AG09319 (cell line): ENCODE measurements at regions not wholly inside any gene's neighbourhood (a gene's known extent, or its start where the extent isn't known, plus 50 kb on each side); places are given as distances from the start of the nearest gene placed in this dataset.

Experiments used
- DNase-seq: peaks from one replicate; pipeline ENCODE4 v3.0.0-alpha.2; 2010; ENCODE audit warnings: low read depth; ENCODE audit errors: extremely low read depth
- TF ChIP-seq, protein P1 (sequence below): IDR thresholded peaks from 2 replicates; pipeline ENCODE4 v1.5.1; 2011; ENCODE audit warnings: low read depth, mild to moderate bottlenecking, inconsistent platforms, low read length, moderate library complexity

GRCh38 chr11:25515576-25515975 lies 816.4 kb upstream of the ANO3 start:
- TF ChIP-seq, protein P1, sequence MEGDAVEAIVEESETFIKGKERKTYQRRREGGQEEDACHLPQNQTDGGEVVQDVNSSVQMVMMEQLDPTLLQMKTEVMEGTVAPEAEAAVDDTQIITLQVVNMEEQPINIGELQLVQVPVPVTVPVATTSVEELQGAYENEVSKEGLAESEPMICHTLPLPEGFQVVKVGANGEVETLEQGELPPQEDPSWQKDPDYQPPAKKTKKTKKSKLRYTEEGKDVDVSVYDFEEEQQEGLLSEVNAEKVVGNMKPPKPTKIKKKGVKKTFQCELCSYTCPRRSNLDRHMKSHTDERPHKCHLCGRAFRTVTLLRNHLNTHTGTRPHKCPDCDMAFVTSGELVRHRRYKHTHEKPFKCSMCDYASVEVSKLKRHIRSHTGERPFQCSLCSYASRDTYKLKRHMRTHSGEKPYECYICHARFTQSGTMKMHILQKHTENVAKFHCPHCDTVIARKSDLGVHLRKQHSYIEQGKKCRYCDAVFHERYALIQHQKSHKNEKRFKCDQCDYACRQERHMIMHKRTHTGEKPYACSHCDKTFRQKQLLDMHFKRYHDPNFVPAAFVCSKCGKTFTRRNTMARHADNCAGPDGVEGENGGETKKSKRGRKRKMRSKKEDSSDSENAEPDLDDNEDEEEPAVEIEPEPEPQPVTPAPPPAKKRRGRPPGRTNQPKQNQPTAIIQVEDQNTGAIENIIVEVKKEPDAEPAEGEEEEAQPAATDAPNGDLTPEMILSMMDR = no peak

DNA sequence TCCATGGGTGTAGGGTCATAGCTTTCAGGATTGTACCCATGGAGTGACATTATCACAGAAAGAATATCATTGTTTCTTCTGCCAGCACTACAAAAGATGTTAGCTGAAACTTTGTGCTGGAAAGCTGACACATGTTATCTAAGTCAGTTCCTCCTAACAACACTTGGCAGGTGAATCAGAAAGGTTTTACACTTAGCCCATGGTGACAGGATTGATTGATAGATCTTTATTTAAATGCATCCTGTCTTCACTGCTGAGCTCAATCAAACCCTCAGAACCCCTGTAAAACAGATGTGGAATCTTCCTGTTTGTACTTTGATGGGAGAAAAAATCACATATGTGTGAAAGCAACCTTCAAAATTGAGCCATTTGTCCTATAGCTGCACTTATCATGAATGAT lies 811.5 kb upstream of the ANO3 start:
- TF ChIP-seq, protein P1 = no peak
- DNase-seq = no peak

More at GRCh38 chr11:25515576-25515975, 816.4 kb upstream of the ANO3 start:
- no peak for DNase-seq

DNA sequence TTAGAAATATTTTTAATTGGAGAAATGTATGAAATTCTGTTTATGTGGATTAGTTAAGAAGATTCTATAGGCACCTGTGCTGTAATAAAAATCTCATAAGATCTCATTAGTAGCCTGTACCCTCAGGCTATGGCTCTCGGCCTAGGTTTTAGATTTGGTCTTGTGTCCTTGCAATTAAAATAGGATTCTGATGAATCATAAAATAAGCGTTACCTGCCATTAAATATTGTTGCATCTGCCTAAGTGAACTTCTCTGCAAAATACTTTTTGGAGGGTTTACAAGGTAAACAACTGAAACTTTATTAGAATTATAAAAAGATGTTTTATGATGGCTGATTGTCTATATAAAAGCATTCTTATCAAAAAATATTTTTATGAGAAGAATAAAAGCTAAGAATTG lies 804.1 kb upstream of the ANO3 start:
- DNase-seq = no peak
- TF ChIP-seq, protein P1 = no peak

DNA sequence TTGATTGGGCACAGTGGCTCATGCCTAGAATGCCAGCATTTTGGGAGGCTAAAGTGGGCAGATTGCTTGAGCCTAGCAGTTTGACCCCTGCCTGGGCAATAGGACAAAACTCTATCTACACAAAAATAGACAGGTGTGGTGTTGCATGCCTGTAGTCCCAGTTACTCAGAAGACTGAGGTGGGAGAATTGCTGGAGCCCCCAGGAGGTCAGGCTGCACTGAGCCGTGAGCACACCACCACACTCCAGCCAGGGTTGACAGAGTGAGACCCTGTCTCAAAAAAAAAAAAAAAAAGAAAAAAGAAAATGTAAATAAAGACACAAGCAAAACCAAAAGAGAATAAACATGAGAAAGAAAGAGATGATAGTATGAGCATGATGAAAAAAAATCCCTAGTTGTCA lies 802.4 kb upstream of the ANO3 start:
- TF ChIP-seq, protein P1 = no peak

GRCh38 chr11:25535467-25536272 lies 796.3 kb upstream of the ANO3 start:
- TF ChIP-seq, protein P1 = no peak
- DNase-seq = no peak

More for the DNA sequence above, 802.4 kb upstream of the ANO3 start:
- DNase-seq = no peak

- no peak for DNase-seq
- TF ChIP-seq, protein P1 = no peak
These were observed 795.6 kb upstream of the ANO3 start for GRCh38 chr11:25536289-25536688.

DNA sequence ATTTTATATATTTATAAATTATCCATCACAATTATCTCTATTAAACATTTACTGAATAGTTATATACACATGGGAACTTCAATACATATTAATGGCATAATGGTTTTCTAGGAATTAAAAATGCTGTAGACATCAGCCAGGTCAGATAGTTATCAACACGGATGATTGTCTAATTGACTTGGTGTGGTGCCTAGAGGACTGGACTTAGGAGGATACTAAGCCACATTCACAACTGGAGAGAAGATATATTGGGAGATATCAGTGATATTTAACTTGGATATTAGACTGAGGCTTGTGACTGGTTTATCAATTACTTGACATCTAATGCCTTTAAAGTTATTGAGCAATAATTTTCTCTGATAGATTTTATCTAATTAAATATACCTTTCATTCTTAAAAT lies 794.5 kb upstream of the ANO3 start:
- DNase-seq = no peak
- TF ChIP-seq, protein P1 = no peak
